Tibial nerve (tissue), 4 donors: ENCODE measurements at regions not wholly inside any gene's neighbourhood (a gene's known extent, or its start where the extent isn't known, plus 50 kb on each side); places are given as distances from the start of the nearest gene placed in this dataset.

Source experiments
- EP300 ChIP-seq, 2 donors: sonication (generic); formaldehyde crosslinking; IDR thresholded peaks; one replicate each; pipeline ENCODE4 v1.6.1; 2017; ENCODE audit warnings: antibody characterized with exemption in 2 of 2, mild to moderate bottlenecking in 1 of 2
- POLR2A ChIP-seq, 2 donors: fragments of 450-650 bp; IDR thresholded peaks; one replicate each; pipeline ENCODE4 v1.6.1; 2017; ENCODE audit warnings: antibody characterized with exemption in 2 of 2, mild to moderate bottlenecking in 2 of 2, moderate library complexity in 2 of 2
- TF ChIP-seq, protein P1 (sequence below), 5 experiments: fragments of 200-600 bp in 3 of 5; fragments of 450-650 bp in 2 of 5; sonication (generic) in 3 of 5; IDR thresholded peaks; one replicate each; pipeline ENCODE4 v1.5.1; 2016 to 2019; ENCODE audit warnings: antibody characterized with exemption in 5 of 5, mild to moderate bottlenecking in 3 of 5, moderate library complexity in 2 of 5

DNA sequence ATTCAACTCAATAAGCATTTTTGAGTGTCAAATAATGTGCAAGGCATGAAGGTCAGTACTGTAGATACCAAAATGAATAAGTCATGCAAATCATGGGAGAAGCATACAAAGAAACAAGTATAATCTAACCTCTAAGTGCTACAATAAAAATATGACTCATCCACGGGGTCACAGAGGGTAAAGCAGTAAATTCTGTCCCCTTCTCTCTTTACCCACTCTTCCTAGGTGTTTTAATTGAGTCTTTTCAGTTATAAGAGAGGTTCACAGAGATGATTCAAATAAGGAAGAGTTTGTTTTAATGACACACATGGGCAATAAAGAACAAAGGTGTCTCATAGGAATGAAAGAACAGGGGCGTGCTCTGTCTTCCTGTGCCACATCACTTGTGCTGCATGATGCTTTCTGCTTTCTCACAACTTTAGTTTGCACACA is 71.5 kb upstream of the DAAM1 start:
- TF ChIP-seq, protein P1, sequence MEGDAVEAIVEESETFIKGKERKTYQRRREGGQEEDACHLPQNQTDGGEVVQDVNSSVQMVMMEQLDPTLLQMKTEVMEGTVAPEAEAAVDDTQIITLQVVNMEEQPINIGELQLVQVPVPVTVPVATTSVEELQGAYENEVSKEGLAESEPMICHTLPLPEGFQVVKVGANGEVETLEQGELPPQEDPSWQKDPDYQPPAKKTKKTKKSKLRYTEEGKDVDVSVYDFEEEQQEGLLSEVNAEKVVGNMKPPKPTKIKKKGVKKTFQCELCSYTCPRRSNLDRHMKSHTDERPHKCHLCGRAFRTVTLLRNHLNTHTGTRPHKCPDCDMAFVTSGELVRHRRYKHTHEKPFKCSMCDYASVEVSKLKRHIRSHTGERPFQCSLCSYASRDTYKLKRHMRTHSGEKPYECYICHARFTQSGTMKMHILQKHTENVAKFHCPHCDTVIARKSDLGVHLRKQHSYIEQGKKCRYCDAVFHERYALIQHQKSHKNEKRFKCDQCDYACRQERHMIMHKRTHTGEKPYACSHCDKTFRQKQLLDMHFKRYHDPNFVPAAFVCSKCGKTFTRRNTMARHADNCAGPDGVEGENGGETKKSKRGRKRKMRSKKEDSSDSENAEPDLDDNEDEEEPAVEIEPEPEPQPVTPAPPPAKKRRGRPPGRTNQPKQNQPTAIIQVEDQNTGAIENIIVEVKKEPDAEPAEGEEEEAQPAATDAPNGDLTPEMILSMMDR (IDR thresholded peaks at IDR 0.05): no peak
- no peak for TF ChIP-seq POLR2A (IDR thresholded peaks at IDR 0.05)
- no peak for TF ChIP-seq EP300 (IDR thresholded peaks at IDR 0.05)
